GM21526 (cell line): ENCODE measurements at regions not wholly inside any gene's neighbourhood (a gene's known extent, or its start where the extent isn't known, plus 50 kb on each side); places are given as distances from the start of the nearest gene placed in this dataset.
"Not testable (repeated sequence)": the region's sequence is repeated elsewhere in the genome, so short reads cannot be mapped to it uniquely, and the experiment has no call there.

Source experiments
- ATAC-seq: cut with Tn5 transposase; IDR thresholded peaks from one replicate; pipeline ENCODE4 v1.9.1; 2021; ENCODE audit warnings: moderate library complexity; ENCODE audit not compliant: unreplicated experiment, low FRiP score

- ATAC-seq, result not testable (repeated sequence)
These were observed 1890.0 kb upstream of the CDH9 start for GRCh38 chr5:28928327-28928790.

- ATAC-seq, result no peak
These were observed 1889.4 kb upstream of the CDH9 start for GRCh38 chr5:28927559-28928326.

- ATAC-seq, result no peak
These were observed 1888.0 kb upstream of the CDH9 start for GRCh38 chr5:28926422-28926821.

- ATAC-seq, result no peak
These were observed 1879.2 kb upstream of the CDH9 start for GRCh38 chr5:28917631-28918030.

GRCh38 chr5:28914297-28914696, 1875.9 kb upstream of the CDH9 start:
- no peak for ATAC-seq

- ATAC-seq, result no peak
These were observed 1865.3 kb upstream of the CDH9 start for GRCh38 chr5:28903643-28904042.

GRCh38 chr5:28896949-28897348, 1858.6 kb upstream of the CDH9 start:
- ATAC-seq, result no peak

- no peak for ATAC-seq
These were observed 1842.5 kb upstream of the CDH9 start for GRCh38 chr5:28880936-28881335.

GRCh38 chr5:28877050-28877449, 1838.7 kb upstream of the CDH9 start:
- ATAC-seq, result no peak

GRCh38 chr5:28864006-28864405, 1825.6 kb upstream of the CDH9 start:
- no peak for ATAC-seq

GRCh38 chr5:28862860-28863196, 1824.4 kb upstream of the CDH9 start:
- ATAC-seq, result no peak

- ATAC-seq, result no peak
These were observed 1823.9 kb upstream of the CDH9 start for GRCh38 chr5:28862137-28862859.

GRCh38 chr5:28855626-28856025, 1817.2 kb upstream of the CDH9 start:
- ATAC-seq, result no peak

- no peak for ATAC-seq
These were observed 1812.0 kb upstream of the CDH9 start for GRCh38 chr5:28850320-28850921.

GRCh38 chr5:28831042-28831441, 1792.7 kb upstream of the CDH9 start:
- no peak for ATAC-seq

- ATAC-seq, result no peak
These were observed 1784.8 kb upstream of the CDH9 start for GRCh38 chr5:28823231-28823630.

- no peak for ATAC-seq
These were observed 1783.7 kb upstream of the CDH9 start for GRCh38 chr5:28822071-28822470.

- ATAC-seq, result no peak
These were observed 1772.4 kb upstream of the CDH9 start for GRCh38 chr5:28810751-28811136.

- no peak for ATAC-seq
These were observed 1771.7 kb upstream of the CDH9 start for GRCh38 chr5:28809811-28810750.

- no peak for ATAC-seq
These were observed 1770.8 kb upstream of the CDH9 start for GRCh38 chr5:28808967-28809810.
